OCI-LY1 (cell line): ENCODE measurements at regions not wholly inside any gene's neighbourhood (a gene's known extent, or its start where the extent isn't known, plus 50 kb on each side); places are given as distances from the start of the nearest gene placed in this dataset.

Experiments used
- H2AFZ ChIP-seq: fragments of 200-600 bp; sonication (generic), shearing (Covaris generic); 2 replicates; pipeline ENCODE4 v1.6.0; 2014; ENCODE audit warnings: antibody characterized with exemption, mild to moderate bottlenecking, low read length
- H3F3A ChIP-seq: fragments of 200-600 bp; sonication (generic), shearing (Covaris generic); 2 replicates; pipeline ENCODE4 v1.6.0; 2014; ENCODE audit warnings: mild to moderate bottlenecking, antibody characterized with exemption, low read length, moderate library complexity; ENCODE audit not compliant: insufficient read depth
- H3K27ac ChIP-seq: fragments of 200-600 bp; sonication (generic); 2 replicates; pipeline ENCODE4 v1.5.1; 2014; ENCODE audit warnings: low read length, mixed run types, mild to moderate bottlenecking, low read depth; ENCODE audit not compliant: poor library complexity, severe bottlenecking
- H3K27me3 ChIP-seq: fragments of 200-600 bp; sonication (generic); 2 replicates; pipeline ENCODE4 v1.6.0; 2014; ENCODE audit warnings: antibody characterized with exemption, mild to moderate bottlenecking, low read length, moderate library complexity; ENCODE audit not compliant: insufficient read depth
- H3K36me3 ChIP-seq: fragments of 200-600 bp; sonication (generic); 2 replicates; pipeline ENCODE4 v1.6.1; 2014; ENCODE audit warnings: mild to moderate bottlenecking, antibody characterized with exemption, low read length, moderate library complexity, mixed read lengths; ENCODE audit not compliant: insufficient read depth
- H3K4me1 ChIP-seq: fragments of 200-600 bp; sonication (generic); 2 replicates; pipeline ENCODE4 v1.5.1; 2014; ENCODE audit warnings: mild to moderate bottlenecking, low read length, moderate library complexity; ENCODE audit not compliant: insufficient read depth, severe bottlenecking
- H3K4me2 ChIP-seq: fragments of 200-600 bp; sonication (generic), shearing (Covaris generic); 2 replicates; pipeline ENCODE4 v1.6.1; 2014; ENCODE audit warnings: low read length
- H3K4me3 ChIP-seq: fragments of 200-600 bp; sonication (generic); 2 replicates; pipeline ENCODE4 v1.5.1; 2014; ENCODE audit warnings: low read length, low read depth, mild to moderate bottlenecking, mixed read lengths; ENCODE audit not compliant: poor library complexity, severe bottlenecking
- H3K79me2 ChIP-seq: fragments of 200-600 bp; shearing (Covaris generic); 2 replicates; pipeline ENCODE4 v1.6.1; 2016; ENCODE audit warnings: mixed run types, low read length, mixed read lengths; ENCODE audit not compliant: insufficient read depth
- H3K9ac ChIP-seq: fragments of 200-600 bp; sonication (generic), shearing (Covaris generic); 2 replicates; pipeline ENCODE4 v1.6.1; 2014; ENCODE audit warnings: mild to moderate bottlenecking, low read length, mixed read lengths
- H3K9me2 ChIP-seq: fragments of 200-600 bp; sonication (generic), shearing (Covaris generic); 2 replicates; pipeline ENCODE4 v1.6.1; 2014; ENCODE audit warnings: low read depth, mild to moderate bottlenecking, low read length, mixed read lengths
- H3K9me3 ChIP-seq: fragments of 200-600 bp; shearing (Covaris generic); 2 replicates; pipeline ENCODE4 v1.6.1; 2014; ENCODE audit warnings: low read length, mixed read lengths
- H4K20me1 ChIP-seq: fragments of 200-600 bp; sonication (generic), shearing (Covaris generic); 2 replicates; pipeline ENCODE4 v1.6.0; 2016; ENCODE audit warnings: mild to moderate bottlenecking, low read length; ENCODE audit not compliant: insufficient read depth
- CTCF ChIP-seq: fragments of 200-600 bp; sonication (generic), shearing (Covaris generic); IDR thresholded peaks from 2 replicates; pipeline ENCODE4 v1.5.1; 2017; ENCODE audit warnings: mild to moderate bottlenecking, antibody characterized with exemption, low read length, moderate library complexity, mixed read lengths
- EZH2 ChIP-seq: fragments of 200-600 bp; sonication (generic), shearing (Covaris generic); IDR thresholded peaks from 2 replicates; pipeline ENCODE4 v1.8.0; 2017; ENCODE audit warnings: borderline replicate concordance, mixed run types, mild to moderate bottlenecking, antibody characterized with exemption, low read length, moderate library complexity, mixed read lengths

GRCh38 chr7:42611289-42611928 is 300.5 kb downstream of the C7orf25 start:
- Histone ChIP-seq H2AFZ (no peak overlapping the region), H3K27ac (no peak overlapping the region), H3K4me3 (no peak overlapping the region), H3K4me1 (no peaks in the 10 kb centered on the region), H4K20me1 (no peaks in the 10 kb centered on the region), H3F3A (no peaks in the 10 kb centered on the region), H3K4me2 (no peak overlapping the region), H3K9me3 (no peaks in the 10 kb centered on the region), H3K9ac (no peak overlapping the region), H3K79me2 (no peaks in the 10 kb centered on the region), H3K9me2 (no peaks in the 10 kb centered on the region), H3K27me3 (no peaks in the 10 kb centered on the region), H3K36me3 (no peaks in the 10 kb centered on the region)
- TF ChIP-seq EZH2 = no peak
- no peak for TF ChIP-seq CTCF

GRCh38 chr7:42606193-42606905 is 305.5 kb downstream of the C7orf25 start:
- no peak for TF ChIP-seq EZH2
- no peak for TF ChIP-seq CTCF
- no peak overlapping the region for H3K4me2 ChIP-seq

GRCh38 chr7:42605406-42606192 is 306.3 kb downstream of the C7orf25 start:
- Histone ChIP-seq H4K20me1 (no peaks in the 10 kb centered on the region), H3K79me2 (no peaks in the 10 kb centered on the region), H2AFZ (no peak overlapping the region), H3K9me3 (no peaks in the 10 kb centered on the region), H3K27me3 (no peaks in the 10 kb centered on the region), H3F3A (no peaks in the 10 kb centered on the region), H3K9ac (no peak overlapping the region), H3K4me1 (no peaks in the 10 kb centered on the region), H3K4me3 (no peak overlapping the region), H3K36me3 (no peaks in the 10 kb centered on the region), H3K4me2 (no peak overlapping the region), H3K27ac (no peak overlapping the region), H3K9me2 (no peaks in the 10 kb centered on the region)
- TF ChIP-seq EZH2 = no peak
- no peak for TF ChIP-seq CTCF

More at GRCh38 chr7:42606193-42606905, 305.5 kb downstream of the C7orf25 start:
- Histone ChIP-seq H3K27ac (no peak overlapping the region), H3K4me1 (no peaks in the 10 kb centered on the region), H3F3A (no peaks in the 10 kb centered on the region), H3K9ac (no peak overlapping the region), H2AFZ (no peak overlapping the region), H3K27me3 (no peaks in the 10 kb centered on the region), H3K4me3 (no peak overlapping the region), H3K36me3 (no peaks in the 10 kb centered on the region), H4K20me1 (no peaks in the 10 kb centered on the region), H3K9me3 (no peaks in the 10 kb centered on the region), H3K9me2 (no peaks in the 10 kb centered on the region), H3K79me2 (no peaks in the 10 kb centered on the region)
